ENCODE measurements at regions not wholly inside any gene's neighbourhood (a gene's known extent, or its start where the extent isn't known, plus 50 kb on each side); places are given as distances from the start of the nearest gene placed in this dataset.
A peak's percentile ranks its signal among the peaks of the same experiment; 100 is the strongest.

DNA sequence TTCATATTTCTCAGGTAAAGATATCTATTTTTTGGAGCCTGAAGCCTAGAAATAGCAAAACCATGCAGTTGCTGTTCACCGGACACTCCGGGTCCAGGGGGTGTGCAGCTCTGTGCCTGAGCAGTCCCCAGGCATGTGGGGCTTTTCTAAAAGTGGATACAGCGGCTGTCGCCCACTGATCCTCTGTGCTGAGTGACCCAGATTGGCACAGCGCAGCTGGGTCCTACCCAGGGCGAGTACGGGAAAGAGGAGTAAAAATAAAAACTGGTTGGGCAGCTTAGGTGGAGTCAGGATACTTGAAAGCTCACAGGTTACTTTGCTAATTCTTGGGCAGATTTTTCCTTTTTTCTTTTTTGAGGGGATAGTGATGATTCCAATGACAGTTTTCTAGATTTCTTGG is 118.8 kb downstream of the UCHL1 start:
- peak overlapping the region; percentile 65 for H3K27ac ChIP-seq
- TF ChIP-seq CTCF (conservative IDR thresholded peaks at IDR 0.05) (no peak), ZFX (IDR thresholded peaks at IDR 0.05) (no peak)

DNA sequence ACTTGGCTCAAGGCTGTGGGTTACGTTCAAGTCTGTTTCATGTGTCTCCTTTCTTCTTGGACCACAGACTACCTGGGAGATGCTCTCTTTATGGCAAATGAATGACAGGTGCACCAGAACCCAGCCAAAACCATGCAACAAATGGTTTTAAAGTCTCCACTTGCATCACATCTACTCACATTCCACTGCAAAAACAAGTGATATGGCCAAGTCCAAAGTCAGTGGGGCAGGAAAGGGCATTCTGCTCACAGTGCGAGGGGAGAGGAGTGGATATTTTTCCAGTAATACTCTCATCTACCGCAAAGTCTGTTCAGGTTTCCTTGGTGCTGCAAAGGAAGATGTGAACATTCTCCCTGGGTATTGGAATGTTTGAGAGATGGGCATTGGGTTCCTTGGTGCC is 120.5 kb downstream of the UCHL1 start:
- H3K27ac ChIP-seq = no peak overlapping the region; the same call in 1 of the 2 replicates
- no peak for TF ChIP-seq ZFX (IDR thresholded peaks at IDR 0.05)
- no peak for TF ChIP-seq CTCF (conservative IDR thresholded peaks at IDR 0.05)

- TF ChIP-seq CTCF (conservative IDR thresholded peaks at IDR 0.05) = no peak
- TF ChIP-seq ZFX (IDR thresholded peaks at IDR 0.05) = no peak
- H3K27ac ChIP-seq = no peak overlapping the region
Observed at GRCh38 chr4:41379230-41379629, 122.5 kb downstream of the UCHL1 start.

DNA sequence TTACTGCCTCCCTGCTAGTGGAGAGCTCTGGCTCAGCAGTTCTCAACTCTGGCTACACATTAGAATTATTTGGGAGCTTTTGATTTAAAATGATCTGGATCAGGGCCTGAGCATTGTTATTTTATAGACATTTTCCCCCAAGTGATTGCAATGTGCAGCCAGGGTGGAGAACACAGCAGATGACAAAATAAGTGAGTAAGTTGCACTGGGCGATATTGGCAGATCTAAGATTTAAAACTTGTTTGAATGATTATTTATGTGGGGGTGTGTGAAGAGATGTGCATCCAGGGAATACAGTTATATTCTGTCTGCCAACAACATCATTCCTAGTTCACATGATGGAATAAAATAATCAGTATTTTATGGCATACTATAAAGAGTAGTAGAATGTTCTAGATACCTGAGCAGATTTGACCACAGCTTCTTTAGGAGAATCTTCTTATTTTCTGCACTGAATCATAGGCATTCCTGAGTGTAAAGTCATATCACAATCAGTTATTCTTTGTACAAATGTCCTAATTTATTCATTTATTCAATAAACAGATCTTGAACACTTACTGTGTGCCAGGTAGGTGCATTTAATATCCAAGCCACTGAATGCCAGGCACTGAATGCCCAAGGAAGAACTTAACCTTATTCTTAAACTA is 123.9 kb downstream of the UCHL1 start:
- TF ChIP-seq CTCF (conservative IDR thresholded peaks at IDR 0.05) (no peak), ZFX (IDR thresholded peaks at IDR 0.05) (no peak)
- no peak overlapping the region; the same call in 1 of the 2 replicates for H3K27ac ChIP-seq

DNA sequence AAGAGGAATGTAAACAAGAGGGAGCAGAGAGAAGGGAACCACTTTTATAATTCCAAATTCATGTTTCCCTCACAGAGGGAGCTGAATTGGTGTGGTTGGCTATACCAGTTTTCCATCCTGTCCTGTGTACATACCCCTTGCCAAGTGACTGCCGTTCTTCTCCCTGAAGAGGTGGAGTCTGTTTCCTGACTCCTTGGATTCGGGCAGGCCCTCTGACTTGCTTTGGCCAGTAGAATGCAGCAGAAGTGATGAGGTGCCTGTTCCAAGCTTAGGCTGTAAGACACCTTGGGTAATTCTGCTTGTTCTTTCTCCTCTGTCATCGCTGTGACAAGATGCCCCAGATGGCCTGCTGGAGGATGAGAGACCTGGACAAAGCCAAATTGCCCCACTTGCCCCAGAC is 124.7 kb downstream of the UCHL1 start:
- TF ChIP-seq CTCF (conservative IDR thresholded peaks at IDR 0.05) (no peak), ZFX (IDR thresholded peaks at IDR 0.05) (no peak)
- peak overlapping the region; percentile 51; the same call in 1 of the 2 replicates for H3K27ac ChIP-seq

GRCh38 chr4:41384992-41385391 is 128.3 kb downstream of the UCHL1 start:
- no peak overlapping the region for H3K27ac ChIP-seq
- TF ChIP-seq CTCF (conservative IDR thresholded peaks at IDR 0.05) (no peak), ZFX (IDR thresholded peaks at IDR 0.05) (no peak)

GRCh38 chr4:41385481-41385880 is 128.8 kb downstream of the UCHL1 start:
- TF ChIP-seq CTCF (conservative IDR thresholded peaks at IDR 0.05) (no peak), ZFX (IDR thresholded peaks at IDR 0.05) (no peak)
- no peak overlapping the region for H3K27ac ChIP-seq

Measured in C4-2B (cell line).